DOHH2 (cell line): ENCODE measurements at regions not wholly inside any gene's neighbourhood (a gene's known extent, or its start where the extent isn't known, plus 50 kb on each side); places are given as distances from the start of the nearest gene placed in this dataset.

ENCODE experiments used
- CTCF ChIP-seq: fragments of 200-600 bp; sonication (generic); IDR thresholded peaks from one replicate; pipeline ENCODE4 v1.5.1; 2014; ENCODE audit warnings: antibody characterized with exemption, mild to moderate bottlenecking, low read depth, low read length; ENCODE audit not compliant: poor library complexity, severe bottlenecking
- EZH2phosphoT487 ChIP-seq: fragments of 200-600 bp; sonication (generic); IDR thresholded peaks from 2 replicates; pipeline ENCODE4 v1.6.1; 2017; ENCODE audit warnings: borderline replicate concordance, mild to moderate bottlenecking, antibody characterized with exemption, low read length, moderate library complexity, mixed read lengths

- TF ChIP-seq CTCF (no peak), EZH2phosphoT487 (no peak)
These were observed 623.3 kb upstream of the TMPRSS15 start for GRCh38 chr21:19026911-19027310.
